ENCODE measurements at regions not wholly inside any gene's neighbourhood (a gene's known extent, or its start where the extent isn't known, plus 50 kb on each side); places are given as distances from the start of the nearest gene placed in this dataset.

DNA sequence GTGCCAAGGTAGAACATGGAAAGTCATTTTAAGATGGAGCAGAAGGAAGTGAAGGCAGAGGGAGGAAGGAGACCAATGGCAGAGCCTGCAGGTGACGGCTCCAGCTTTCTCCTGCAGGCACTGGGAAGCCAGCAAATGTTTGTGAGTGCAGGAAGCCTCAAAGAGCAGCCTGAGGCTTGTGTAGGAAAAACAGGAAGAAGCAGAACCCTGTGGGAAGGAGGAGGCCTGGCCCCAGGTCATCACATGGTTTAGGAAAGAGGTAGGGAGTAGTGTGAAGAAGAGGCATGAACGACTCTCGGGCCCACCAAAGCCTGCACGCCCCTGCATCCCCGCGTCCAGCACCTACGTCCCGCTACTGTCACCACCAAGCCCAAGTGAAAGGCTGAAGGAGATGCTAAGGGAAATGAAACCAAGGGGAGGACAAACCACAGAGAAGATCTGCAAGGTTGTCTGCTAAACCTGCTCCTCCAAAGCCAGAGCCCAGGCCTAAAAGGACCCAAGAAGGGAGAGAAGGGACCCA, 151.5 kb downstream of the CHST1 start:
- TF ChIP-seq, protein P1, sequence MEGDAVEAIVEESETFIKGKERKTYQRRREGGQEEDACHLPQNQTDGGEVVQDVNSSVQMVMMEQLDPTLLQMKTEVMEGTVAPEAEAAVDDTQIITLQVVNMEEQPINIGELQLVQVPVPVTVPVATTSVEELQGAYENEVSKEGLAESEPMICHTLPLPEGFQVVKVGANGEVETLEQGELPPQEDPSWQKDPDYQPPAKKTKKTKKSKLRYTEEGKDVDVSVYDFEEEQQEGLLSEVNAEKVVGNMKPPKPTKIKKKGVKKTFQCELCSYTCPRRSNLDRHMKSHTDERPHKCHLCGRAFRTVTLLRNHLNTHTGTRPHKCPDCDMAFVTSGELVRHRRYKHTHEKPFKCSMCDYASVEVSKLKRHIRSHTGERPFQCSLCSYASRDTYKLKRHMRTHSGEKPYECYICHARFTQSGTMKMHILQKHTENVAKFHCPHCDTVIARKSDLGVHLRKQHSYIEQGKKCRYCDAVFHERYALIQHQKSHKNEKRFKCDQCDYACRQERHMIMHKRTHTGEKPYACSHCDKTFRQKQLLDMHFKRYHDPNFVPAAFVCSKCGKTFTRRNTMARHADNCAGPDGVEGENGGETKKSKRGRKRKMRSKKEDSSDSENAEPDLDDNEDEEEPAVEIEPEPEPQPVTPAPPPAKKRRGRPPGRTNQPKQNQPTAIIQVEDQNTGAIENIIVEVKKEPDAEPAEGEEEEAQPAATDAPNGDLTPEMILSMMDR (conservative IDR thresholded peaks at IDR 0.05), result no peak
- TF ChIP-seq EZH2 (IDR thresholded peaks at IDR 0.05; ENCODE audit: low read depth), result no peak

Data from PC-9 (cell line).